Dendritic cell treated with granulocyte-macrophage colony-stimulating factor and Interleukin-4, amounts not matched to agents 40 ng/mL and 50 ng/mL, for 4 days (primary cell): ENCODE measurements at regions not wholly inside any gene's neighbourhood (a gene's known extent, or its start where the extent isn't known, plus 50 kb on each side); places are given as distances from the start of the nearest gene placed in this dataset.
A peak's percentile ranks its signal among the peaks of the same experiment; 100 is the strongest.
"Not testable (repeated sequence)": the region's sequence is repeated elsewhere in the genome, so short reads cannot be mapped to it uniquely, and the experiment has no call there.

Experiments used
- H3K27ac Mint-ChIP-seq: one replicate; pipeline ENCODE4 v1.8.0; 2022; ENCODE audit warnings: mild to moderate bottlenecking, mixed read lengths
- H3K27me3 Mint-ChIP-seq: one replicate; pipeline ENCODE4 v1.8.0; 2022; ENCODE audit warnings: mild to moderate bottlenecking, mixed read lengths
- H3K36me3 Mint-ChIP-seq: one replicate; pipeline ENCODE4 v1.8.0; 2022; ENCODE audit warnings: low read depth, mixed read lengths
- H3K4me1 Mint-ChIP-seq: one replicate; pipeline ENCODE4 v1.8.0; 2022; ENCODE audit warnings: low read depth, mixed read lengths
- H3K4me3 Mint-ChIP-seq: one replicate; pipeline ENCODE4 v1.8.0; 2022; ENCODE audit warnings: mild to moderate bottlenecking, moderate library complexity, mixed read lengths
- H3K9me3 Mint-ChIP-seq: one replicate; pipeline ENCODE4 v1.8.0; 2022; ENCODE audit warnings: mixed read lengths
- intact Hi-C: fragments of 100-400 bp; cut with micrococcal nuclease; formaldehyde crosslinking; loops from one replicate; pipeline ENCODE4 v1.15.0; 2022

- peaks cover 17% of the 10 kb centered on the region for H3K4me1 Mint-ChIP-seq
- H3K27ac Mint-ChIP-seq: no peak overlapping the region
- intact Hi-C loops: no loop called here
- no peak overlapping the region for H3K4me3 Mint-ChIP-seq
- H3K36me3 Mint-ChIP-seq: no peaks in the 10 kb centered on the region
- peaks cover 7% of the 10 kb centered on the region for H3K9me3 Mint-ChIP-seq
- no peaks in the 10 kb centered on the region for H3K27me3 Mint-ChIP-seq
Measured at GRCh38 chr18:63071701-63072141, 247.8 kb downstream of the BCL2 start.

GRCh38 chr18:63070767-63071502, 248.6 kb downstream of the BCL2 start:
- no peak overlapping the region for H3K27ac Mint-ChIP-seq
- intact Hi-C loops: no loop called here
- H3K36me3 Mint-ChIP-seq: no peaks in the 10 kb centered on the region
- H3K9me3 Mint-ChIP-seq: peaks cover 7% of the 10 kb centered on the region
- H3K4me1 Mint-ChIP-seq: peaks cover 17% of the 10 kb centered on the region
- no peaks in the 10 kb centered on the region for H3K27me3 Mint-ChIP-seq
- H3K4me3 Mint-ChIP-seq: no peak overlapping the region

- Mint-ChIP-seq H3K9me3 (peaks cover 7% of the 10 kb centered on the region), H3K36me3 (no peaks in the 10 kb centered on the region), H3K27ac (no peak overlapping the region), H3K4me1 (peaks cover 4% of the 10 kb centered on the region), H3K4me3 (no peak overlapping the region), H3K27me3 (no peaks in the 10 kb centered on the region)
- intact Hi-C loops: no loop called here
Measured at GRCh38 chr18:63069496-63069895, 250.1 kb downstream of the BCL2 start.

- peaks cover 4% of the 10 kb centered on the region for H3K4me1 Mint-ChIP-seq
- H3K9me3 Mint-ChIP-seq: peaks cover 7% of the 10 kb centered on the region
- intact Hi-C loops: no loop called here
- H3K4me3 Mint-ChIP-seq: no peak overlapping the region
- no peak overlapping the region for H3K27ac Mint-ChIP-seq
- no peaks in the 10 kb centered on the region for H3K36me3 Mint-ChIP-seq
- H3K27me3 Mint-ChIP-seq: no peaks in the 10 kb centered on the region
Measured at GRCh38 chr18:63067939-63068338, 251.6 kb downstream of the BCL2 start.

- Mint-ChIP-seq H3K4me3 (no peak overlapping the region), H3K27ac (no peak overlapping the region)
Measured at GRCh38 chr18:63065172-63065571, 254.4 kb downstream of the BCL2 start.

GRCh38 chr18:63063171-63063570, 256.4 kb downstream of the BCL2 start:
- H3K27me3 Mint-ChIP-seq: no peaks in the 10 kb centered on the region
- no peaks in the 10 kb centered on the region for H3K4me1 Mint-ChIP-seq
- peaks cover 3% of the 10 kb centered on the region for H3K9me3 Mint-ChIP-seq
- H3K36me3 Mint-ChIP-seq: no peaks in the 10 kb centered on the region
- no peak overlapping the region for H3K27ac Mint-ChIP-seq
- intact Hi-C loops: no loop called here
- no peak overlapping the region for H3K4me3 Mint-ChIP-seq

More at GRCh38 chr18:63065172-63065571, 254.4 kb downstream of the BCL2 start:
- intact Hi-C loops: no loop called here
- Mint-ChIP-seq H3K9me3 (peaks cover 7% of the 10 kb centered on the region), H3K4me1 (no peaks in the 10 kb centered on the region), H3K36me3 (no peaks in the 10 kb centered on the region), H3K27me3 (no peaks in the 10 kb centered on the region)

- Mint-ChIP-seq H3K4me1 (no peaks in the 10 kb centered on the region), H3K9me3 (no peaks in the 10 kb centered on the region), H3K27me3 (no peaks in the 10 kb centered on the region), H3K36me3 (no peaks in the 10 kb centered on the region), H3K27ac (no peak overlapping the region), H3K4me3 (no peak overlapping the region)
- intact Hi-C loops: no loop called here
Measured at GRCh38 chr18:63062246-63062645, 257.3 kb downstream of the BCL2 start.

GRCh38 chr18:63061303-63061702, 258.3 kb downstream of the BCL2 start:
- no peaks in the 10 kb centered on the region for H3K36me3 Mint-ChIP-seq
- H3K4me3 Mint-ChIP-seq: no peak overlapping the region
- intact Hi-C loops: no loop called here
- H3K9me3 Mint-ChIP-seq: no peaks in the 10 kb centered on the region
- no peaks in the 10 kb centered on the region for H3K4me1 Mint-ChIP-seq
- no peak overlapping the region for H3K27ac Mint-ChIP-seq
- no peaks in the 10 kb centered on the region for H3K27me3 Mint-ChIP-seq

GRCh38 chr18:63058521-63058920, 261.0 kb downstream of the BCL2 start:
- H3K9me3 Mint-ChIP-seq: no peaks in the 10 kb centered on the region
- no peak overlapping the region for H3K4me3 Mint-ChIP-seq
- intact Hi-C loops: no loop called here
- no peak overlapping the region for H3K27ac Mint-ChIP-seq
- no peaks in the 10 kb centered on the region for H3K36me3 Mint-ChIP-seq
- peaks cover 11% of the 10 kb centered on the region for H3K4me1 Mint-ChIP-seq
- no peaks in the 10 kb centered on the region for H3K27me3 Mint-ChIP-seq

GRCh38 chr18:63057707-63058106, 261.9 kb downstream of the BCL2 start:
- H3K27ac Mint-ChIP-seq: no peak overlapping the region
- peaks cover 11% of the 10 kb centered on the region for H3K4me1 Mint-ChIP-seq

GRCh38 chr18:63054901-63055584, 264.5 kb downstream of the BCL2 start:
- Mint-ChIP-seq H3K4me3 (no peak overlapping the region), H3K36me3 (no peaks in the 10 kb centered on the region), H3K27ac (peak overlapping the region; percentile 19), H3K9me3 (no peaks in the 10 kb centered on the region), H3K4me1 (peaks cover 11% of the 10 kb centered on the region), H3K27me3 (no peaks in the 10 kb centered on the region)
- intact Hi-C loops: no loop called here

More at GRCh38 chr18:63057707-63058106, 261.9 kb downstream of the BCL2 start:
- intact Hi-C loops: no loop called here
- Mint-ChIP-seq H3K4me3 (no peak overlapping the region), H3K36me3 (no peaks in the 10 kb centered on the region), H3K9me3 (no peaks in the 10 kb centered on the region), H3K27me3 (no peaks in the 10 kb centered on the region)

- intact Hi-C loops: no loop called here
- Mint-ChIP-seq H3K27ac (no peak overlapping the region), H3K4me1 (peaks cover 11% of the 10 kb centered on the region), H3K9me3 (no peaks in the 10 kb centered on the region), H3K4me3 (no peak overlapping the region), H3K36me3 (no peaks in the 10 kb centered on the region), H3K27me3 (no peaks in the 10 kb centered on the region)
Measured at GRCh38 chr18:63051928-63052327, 267.6 kb downstream of the BCL2 start.

GRCh38 chr18:63050667-63051395, 268.7 kb downstream of the BCL2 start:
- H3K9me3 Mint-ChIP-seq, H3K4me1 Mint-ChIP-seq, H3K27me3 Mint-ChIP-seq, H3K27ac Mint-ChIP-seq, H3K36me3 Mint-ChIP-seq, H3K4me3 Mint-ChIP-seq, intact Hi-C loops: not testable (repeated sequence)

- Mint-ChIP-seq H3K36me3 (no peaks in the 10 kb centered on the region), H3K27ac (no peak overlapping the region), H3K27me3 (peaks cover 1% of the 10 kb centered on the region), H3K4me1 (peaks cover 2% of the 10 kb centered on the region), H3K9me3 (no peaks in the 10 kb centered on the region), H3K4me3 (no peak overlapping the region)
- intact Hi-C loops: no loop called here
Measured at GRCh38 chr18:63046375-63046774, 273.2 kb downstream of the BCL2 start.
